GM12878 (cell line): ENCODE measurements at regions not wholly inside any gene's neighbourhood (a gene's known extent, or its start where the extent isn't known, plus 50 kb on each side); places are given as distances from the start of the nearest gene placed in this dataset.

Experiments
- CREM ChIP-seq: IDR thresholded peaks from 2 replicates; pipeline ENCODE4 v1.6.1; 2014; ENCODE audit warnings: antibody characterized with exemption, low read depth
- FOXM1 ChIP-seq: IDR thresholded peaks from 2 replicates; pipeline ENCODE4 v1.6.1; 2012; ENCODE audit warnings: low read depth, mild to moderate bottlenecking, inconsistent platforms, low read length, moderate library complexity
- SIN3A ChIP-seq: IDR thresholded peaks from 2 replicates; pipeline ENCODE4 v1.6.1; 2012; ENCODE audit warnings: low read depth, low read length, improper control_type of control experiment
- SMC3 ChIP-seq: IDR thresholded peaks from 2 replicates; pipeline ENCODE4 v1.6.1; 2011; ENCODE audit warnings: low read length, improper control_type of control experiment, borderline replicate concordance
- TF ChIP-seq, protein P1 (sequence below): IDR thresholded peaks from 2 replicates; pipeline ENCODE4 v1.6.1; 2011; ENCODE audit warnings: borderline replicate concordance, low read depth, mild to moderate bottlenecking, moderate library complexity, low read length; ENCODE audit not compliant: insufficient read depth, poor library complexity, severe bottlenecking
- TF ChIP-seq, protein P2 (sequence below): IDR thresholded peaks from 2 replicates; pipeline ENCODE4 v1.6.1; 2012; ENCODE audit warnings: low read depth, low read length, improper control_type of control experiment

DNA sequence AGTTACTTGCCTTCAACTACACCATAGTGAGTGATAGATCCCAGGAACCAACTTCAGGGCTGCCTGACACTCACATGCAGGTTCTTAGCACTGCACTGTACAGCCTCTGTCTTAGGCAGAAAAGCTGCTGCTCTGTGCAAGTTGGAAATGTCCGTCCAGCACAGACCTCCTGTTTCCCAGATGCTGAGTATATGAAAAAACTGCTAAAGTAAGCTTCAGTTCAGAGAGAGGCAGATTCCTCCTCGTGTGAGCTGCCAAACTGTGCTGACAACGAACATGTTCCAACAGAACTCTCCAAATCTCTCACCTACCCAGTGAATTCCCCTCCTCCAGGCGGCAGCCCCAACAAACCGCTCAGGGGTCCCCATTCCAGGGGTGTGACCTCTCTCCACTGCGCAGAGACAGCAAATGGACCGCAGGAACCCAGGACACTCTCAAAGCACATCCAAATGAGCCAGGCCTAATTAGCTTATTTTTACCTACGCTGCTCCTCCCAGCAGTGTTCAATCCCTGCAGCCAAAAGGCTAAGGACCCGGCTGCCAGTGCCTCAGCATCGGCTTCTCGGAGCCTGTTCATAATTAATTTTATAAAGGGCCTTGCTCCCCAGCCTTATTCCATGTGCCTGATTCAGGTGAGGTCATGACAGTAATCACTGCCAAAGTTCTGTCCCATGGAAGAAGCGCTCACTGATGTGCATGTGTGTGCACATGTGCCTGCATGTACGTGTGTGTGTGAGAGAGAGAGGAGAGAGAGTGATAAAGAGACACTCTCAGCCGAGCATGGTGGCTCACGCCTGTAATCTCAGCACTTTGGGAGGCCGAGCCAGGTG, 159.5 kb upstream of the AUTS2 start:
- TF ChIP-seq SIN3A (no peak), FOXM1 (no peak), CREM (no peak), SMC3 (no peak)
- TF ChIP-seq, protein P1, sequence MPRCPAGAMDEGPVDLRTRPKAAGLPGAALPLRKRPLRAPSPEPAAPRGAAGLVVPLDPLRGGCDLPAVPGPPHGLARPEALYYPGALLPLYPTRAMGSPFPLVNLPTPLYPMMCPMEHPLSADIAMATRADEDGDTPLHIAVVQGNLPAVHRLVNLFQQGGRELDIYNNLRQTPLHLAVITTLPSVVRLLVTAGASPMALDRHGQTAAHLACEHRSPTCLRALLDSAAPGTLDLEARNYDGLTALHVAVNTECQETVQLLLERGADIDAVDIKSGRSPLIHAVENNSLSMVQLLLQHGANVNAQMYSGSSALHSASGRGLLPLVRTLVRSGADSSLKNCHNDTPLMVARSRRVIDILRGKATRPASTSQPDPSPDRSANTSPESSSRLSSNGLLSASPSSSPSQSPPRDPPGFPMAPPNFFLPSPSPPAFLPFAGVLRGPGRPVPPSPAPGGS: no peak
- TF ChIP-seq, protein P2, sequence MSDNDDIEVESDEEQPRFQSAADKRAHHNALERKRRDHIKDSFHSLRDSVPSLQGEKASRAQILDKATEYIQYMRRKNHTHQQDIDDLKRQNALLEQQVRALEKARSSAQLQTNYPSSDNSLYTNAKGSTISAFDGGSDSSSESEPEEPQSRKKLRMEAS: no peak
